Naive thymus-derived CD8-positive, alpha-beta T cell (primary cell): ENCODE measurements at regions not wholly inside any gene's neighbourhood (a gene's known extent, or its start where the extent isn't known, plus 50 kb on each side); places are given as distances from the start of the nearest gene placed in this dataset.

ENCODE experiments used
- ATAC-seq, 2 donors: fragments of 150-1000 bp; cut with Tn5 transposase in 1 of 2; sonication (Bioruptor Pico), chemical (Tn5 transposase) in 1 of 2; 1 replicate in 1 of 2; 2 replicates in 1 of 2; pipeline ENCODE4 v1.10.0; 2021; ENCODE audit warnings: mild to moderate bottlenecking in 2 of 2, moderate library complexity in 2 of 2
- POLR2A ChIA-PET: fragments of 350-600 bp; sonication (Branson Sonifier 250); formaldehyde crosslinking; loops from one replicate; lab custom pipeline; 2021; ENCODE audit warnings: antibody characterized with exemption; lab: Charles Lee
- DNase-seq, 10 donors: peaks; one replicate each; pipeline versions ENCODE4 v3.0.0 to v3.0.0-alpha.2; 2020 to 2022
- H3K27ac Mint-ChIP-seq, 10 donors: one replicate each; pipeline ENCODE4 v1.8.0; 2020 to 2022; ENCODE audit warnings: mild to moderate bottlenecking in 10 of 10, mixed read lengths in 10 of 10, moderate library complexity in 4 of 10, inconsistent platforms in 1 of 10
- H3K27me3 Mint-ChIP-seq, 5 donors: one replicate each; pipeline ENCODE4 v1.8.0; 2021 to 2022; ENCODE audit warnings: mixed read lengths in 5 of 5
- H3K36me3 Mint-ChIP-seq, 3 donors: one replicate each; pipeline ENCODE4 v1.8.0; 2020 to 2022; ENCODE audit warnings: mixed read lengths in 3 of 3, mild to moderate bottlenecking in 2 of 3, inconsistent platforms in 1 of 3
- H3K4me1 Mint-ChIP-seq, 4 donors: one replicate each; pipeline ENCODE4 v1.8.0; 2021 to 2022; ENCODE audit warnings: mixed read lengths in 4 of 4
- H3K4me3 Mint-ChIP-seq, 10 donors: one replicate each; pipeline ENCODE4 v1.8.0; 2020 to 2022; ENCODE audit warnings: mild to moderate bottlenecking in 10 of 10, mixed read lengths in 10 of 10, moderate library complexity in 6 of 10, inconsistent platforms in 1 of 10
- H3K9me3 Mint-ChIP-seq, 9 donors: one replicate each; pipeline ENCODE4 v1.8.0; 2020 to 2022; ENCODE audit warnings: mixed read lengths in 9 of 9, mild to moderate bottlenecking in 3 of 9, inconsistent platforms in 1 of 9, moderate library complexity in 1 of 9

GRCh38 chr2:104438481-104438880 lies 415.4 kb upstream of the POU3F3 start:
- POLR2A ChIA-PET = no interaction called here
- Mint-ChIP-seq H3K4me1 (peaks cover 3 to 8% (median 6%) of the 10 kb centered on the region in 4 donors), H3K27me3 (peaks cover 0 to 33% (median 9%) of the 10 kb centered on the region in 5 donors), H3K4me3 (no peak overlapping the region), H3K36me3 (no peaks in the 10 kb centered on the region), H3K9me3 (no peaks in the 10 kb centered on the region), H3K27ac (no peak overlapping the region)
- DNase-seq (no peak), ATAC-seq (no peak)

- H3K36me3 Mint-ChIP-seq = no peaks in the 10 kb centered on the region
- no peak overlapping the region for H3K27ac Mint-ChIP-seq
- no peaks in the 10 kb centered on the region for H3K27me3 Mint-ChIP-seq
- H3K4me1 Mint-ChIP-seq = peaks cover 0 to 10% (median 6%) of the 10 kb centered on the region in 4 donors
- POLR2A ChIA-PET = no interaction called here
- no peak for ATAC-seq
- no peaks in the 10 kb centered on the region for H3K9me3 Mint-ChIP-seq
- H3K4me3 Mint-ChIP-seq = no peak overlapping the region
- peak in 1 of 10 donors; percentile 8 for DNase-seq
These were observed 410.8 kb upstream of the POU3F3 start for GRCh38 chr2:104443145-104443544.

- ATAC-seq (no peak), DNase-seq (no peak)
- Mint-ChIP-seq H3K9me3 (no peaks in the 10 kb centered on the region), H3K27ac (no peak overlapping the region), H3K27me3 (no peaks in the 10 kb centered on the region), H3K36me3 (no peaks in the 10 kb centered on the region), H3K4me3 (no peak overlapping the region), H3K4me1 (peaks cover 0 to 15% (median 13%) of the 10 kb centered on the region in 4 donors)
- POLR2A ChIA-PET = no interaction called here
These were observed 409.5 kb upstream of the POU3F3 start for GRCh38 chr2:104444392-104444791.

GRCh38 chr2:104444889-104445288 lies 409.0 kb upstream of the POU3F3 start:
- H3K27ac Mint-ChIP-seq = no peak overlapping the region
- POLR2A ChIA-PET = no interaction called here
- ATAC-seq = no peak
- H3K4me1 Mint-ChIP-seq = peaks cover 0 to 15% (median 13%) of the 10 kb centered on the region in 4 donors
- no peaks in the 10 kb centered on the region for H3K9me3 Mint-ChIP-seq
- H3K27me3 Mint-ChIP-seq = no peaks in the 10 kb centered on the region
- DNase-seq = no peak
- H3K4me3 Mint-ChIP-seq = no peak overlapping the region
- no peaks in the 10 kb centered on the region for H3K36me3 Mint-ChIP-seq

- no peaks in the 10 kb centered on the region for H3K9me3 Mint-ChIP-seq
- POLR2A ChIA-PET = no interaction called here
- no peaks in the 10 kb centered on the region for H3K27me3 Mint-ChIP-seq
- H3K36me3 Mint-ChIP-seq = no peaks in the 10 kb centered on the region
- peak overlapping the region in 9 of 10 donors; percentile 0 to 58 (median 41) for H3K4me3 Mint-ChIP-seq
- DNase-seq = peak in 3 of 10 donors; percentile 1 to 12 (median 11)
- H3K27ac Mint-ChIP-seq = peak overlapping the region in 3 of 10 donors; percentile 3 to 64 (median 50)
- peak in 1 of 2 donors; percentile 23 for ATAC-seq
- peaks cover 0 to 15% (median 13%) of the 10 kb centered on the region in 4 donors for H3K4me1 Mint-ChIP-seq
These were observed 406.0 kb upstream of the POU3F3 start for GRCh38 chr2:104447831-104448434.

- peaks cover 0 to 6% (median 0%) of the 10 kb centered on the region in 3 donors for H3K36me3 Mint-ChIP-seq
- no peaks in the 10 kb centered on the region for H3K27me3 Mint-ChIP-seq
- POLR2A ChIA-PET = no interaction called here
- ATAC-seq = no peak
- H3K4me3 Mint-ChIP-seq = peak overlapping the region in 4 of 10 donors; percentile 40 to 58 (median 47)
- peaks cover 0 to 13% (median 13%) of the 10 kb centered on the region in 4 donors for H3K4me1 Mint-ChIP-seq
- no peak for DNase-seq
- no peak overlapping the region for H3K27ac Mint-ChIP-seq
- H3K9me3 Mint-ChIP-seq = peaks cover 0 to 2% (median 0%) of the 10 kb centered on the region in 9 donors
These were observed 405.1 kb upstream of the POU3F3 start for GRCh38 chr2:104448661-104449440.

- DNase-seq (no peak), ATAC-seq (no peak)
- POLR2A ChIA-PET = no interaction called here
- peaks cover 0 to 9% (median 0%) of the 10 kb centered on the region in 3 donors for H3K36me3 Mint-ChIP-seq
- no peaks in the 10 kb centered on the region for H3K27me3 Mint-ChIP-seq
- no peak overlapping the region for H3K27ac Mint-ChIP-seq
- peaks cover 0 to 12% (median 10%) of the 10 kb centered on the region in 4 donors for H3K4me1 Mint-ChIP-seq
- no peak overlapping the region for H3K4me3 Mint-ChIP-seq
- H3K9me3 Mint-ChIP-seq = peaks cover 0 to 9% (median 0%) of the 10 kb centered on the region in 9 donors
These were observed 401.4 kb upstream of the POU3F3 start for GRCh38 chr2:104452558-104452957.

- ATAC-seq (no peak), DNase-seq (no peak)
- Mint-ChIP-seq H3K9me3 (peaks cover 0 to 9% (median 0%) of the 10 kb centered on the region in 9 donors), H3K27ac (no peak overlapping the region), H3K4me1 (no peaks in the 10 kb centered on the region), H3K27me3 (peaks cover 0 to 36% (median 6%) of the 10 kb centered on the region in 5 donors), H3K4me3 (no peak overlapping the region), H3K36me3 (peaks cover 0 to 2% (median 0%) of the 10 kb centered on the region in 3 donors)
- POLR2A ChIA-PET = no interaction called here
These were observed 391.2 kb upstream of the POU3F3 start for GRCh38 chr2:104462731-104463130.

- Mint-ChIP-seq H3K27ac (no peak overlapping the region), H3K4me1 (no peaks in the 10 kb centered on the region), H3K4me3 (no peak overlapping the region), H3K9me3 (peaks cover 0 to 9% (median 0%) of the 10 kb centered on the region in 9 donors), H3K27me3 (peaks cover 0 to 37% (median 6%) of the 10 kb centered on the region in 5 donors), H3K36me3 (peaks cover 0 to 2% (median 0%) of the 10 kb centered on the region in 3 donors)
- DNase-seq (no peak), ATAC-seq (no peak)
- POLR2A ChIA-PET = no interaction called here
These were observed 387.9 kb upstream of the POU3F3 start for GRCh38 chr2:104465981-104466380.

GRCh38 chr2:104468846-104469245 lies 385.1 kb upstream of the POU3F3 start:
- H3K4me1 Mint-ChIP-seq = no peaks in the 10 kb centered on the region
- POLR2A ChIA-PET = no interaction called here
- no peak overlapping the region for H3K27ac Mint-ChIP-seq

GRCh38 chr2:104472076-104472475 lies 381.8 kb upstream of the POU3F3 start:
- Mint-ChIP-seq H3K27ac (no peak overlapping the region), H3K27me3 (peaks cover 0 to 20% (median 2%) of the 10 kb centered on the region in 5 donors), H3K9me3 (peaks cover 0 to 3% (median 0%) of the 10 kb centered on the region in 9 donors), H3K4me1 (no peaks in the 10 kb centered on the region), H3K36me3 (no peaks in the 10 kb centered on the region), H3K4me3 (no peak overlapping the region)
- POLR2A ChIA-PET = no interaction called here
- DNase-seq (no peak), ATAC-seq (no peak)

More at GRCh38 chr2:104468846-104469245, 385.1 kb upstream of the POU3F3 start:
- H3K4me3 Mint-ChIP-seq = no peak overlapping the region
- ATAC-seq (no peak), DNase-seq (no peak)
- H3K27me3 Mint-ChIP-seq = peaks cover 0 to 25% (median 6%) of the 10 kb centered on the region in 5 donors
- peaks cover 0 to 3% (median 0%) of the 10 kb centered on the region in 9 donors for H3K9me3 Mint-ChIP-seq
- H3K36me3 Mint-ChIP-seq = no peaks in the 10 kb centered on the region

- Mint-ChIP-seq H3K27me3 (peaks cover 0 to 17% (median 2%) of the 10 kb centered on the region in 5 donors), H3K4me3 (no peak overlapping the region), H3K4me1 (no peaks in the 10 kb centered on the region), H3K36me3 (no peaks in the 10 kb centered on the region), H3K9me3 (peaks cover 0 to 3% (median 0%) of the 10 kb centered on the region in 9 donors), H3K27ac (no peak overlapping the region)
- no peak for DNase-seq
- POLR2A ChIA-PET = no interaction called here
- ATAC-seq = no peak
These were observed 380.4 kb upstream of the POU3F3 start for GRCh38 chr2:104473546-104473945.

GRCh38 chr2:104474716-104475115 lies 379.2 kb upstream of the POU3F3 start:
- DNase-seq (no peak), ATAC-seq (no peak)
- peaks cover 0 to 17% (median 2%) of the 10 kb centered on the region in 5 donors for H3K27me3 Mint-ChIP-seq
- no peaks in the 10 kb centered on the region for H3K36me3 Mint-ChIP-seq
- H3K9me3 Mint-ChIP-seq = peaks cover 0 to 3% (median 0%) of the 10 kb centered on the region in 9 donors
- H3K4me3 Mint-ChIP-seq = no peak overlapping the region
- no peaks in the 10 kb centered on the region for H3K4me1 Mint-ChIP-seq
- POLR2A ChIA-PET = no interaction called here
- H3K27ac Mint-ChIP-seq = no peak overlapping the region
